GM21717 (cell line): ENCODE measurements at regions not wholly inside any gene's neighbourhood (a gene's known extent, or its start where the extent isn't known, plus 50 kb on each side); places are given as distances from the start of the nearest gene placed in this dataset.

ENCODE experiments used
- ATAC-seq: cut with Tn5 transposase; IDR thresholded peaks from one replicate; pipeline ENCODE4 v1.9.1; 2021; ENCODE audit warnings: mild to moderate bottlenecking, moderate library complexity; ENCODE audit not compliant: unreplicated experiment

GRCh38 chr12:22740656-22741355, 115.8 kb downstream of the ETNK1 start:
- ATAC-seq, result no peak

DNA sequence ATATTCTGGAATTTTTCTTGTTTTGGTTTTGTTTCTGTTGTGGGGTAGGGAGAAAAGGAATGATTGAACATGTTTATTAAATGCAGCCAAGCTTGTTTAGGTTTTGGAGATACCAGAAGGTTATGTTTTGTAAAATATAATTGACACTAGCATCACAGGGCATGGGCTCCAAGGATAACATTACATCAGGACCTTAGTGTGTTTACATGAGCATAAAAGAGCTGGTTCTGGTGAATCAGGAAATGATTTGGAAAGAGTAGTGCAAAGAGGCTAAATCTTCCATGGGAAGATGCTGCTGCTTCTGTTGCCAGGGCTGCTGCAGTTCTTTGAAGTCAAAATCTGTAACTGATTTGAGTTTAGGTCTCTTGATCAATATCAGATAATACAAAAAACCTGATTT, 118.7 kb downstream of the ETNK1 start:
- no peak for ATAC-seq

DNA sequence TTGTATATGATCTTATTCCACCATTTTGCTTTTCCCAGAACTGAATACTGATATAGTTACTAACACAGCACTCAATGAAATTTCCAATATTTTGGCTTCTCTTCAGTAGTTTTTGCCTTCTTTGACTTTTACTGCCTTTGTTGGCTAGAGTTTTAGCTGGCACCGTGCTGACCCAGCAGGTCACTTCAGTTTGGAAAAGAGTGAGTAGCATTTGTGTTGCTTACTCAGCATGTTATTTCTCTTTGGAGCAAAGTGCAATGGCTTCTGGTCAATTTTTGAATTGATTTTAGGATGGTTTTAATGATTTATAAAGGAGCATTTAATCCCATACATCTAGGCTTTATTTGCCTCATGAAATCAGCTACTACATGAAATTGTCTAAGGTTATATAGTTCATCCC, 119.2 kb downstream of the ETNK1 start:
- no peak for ATAC-seq

DNA sequence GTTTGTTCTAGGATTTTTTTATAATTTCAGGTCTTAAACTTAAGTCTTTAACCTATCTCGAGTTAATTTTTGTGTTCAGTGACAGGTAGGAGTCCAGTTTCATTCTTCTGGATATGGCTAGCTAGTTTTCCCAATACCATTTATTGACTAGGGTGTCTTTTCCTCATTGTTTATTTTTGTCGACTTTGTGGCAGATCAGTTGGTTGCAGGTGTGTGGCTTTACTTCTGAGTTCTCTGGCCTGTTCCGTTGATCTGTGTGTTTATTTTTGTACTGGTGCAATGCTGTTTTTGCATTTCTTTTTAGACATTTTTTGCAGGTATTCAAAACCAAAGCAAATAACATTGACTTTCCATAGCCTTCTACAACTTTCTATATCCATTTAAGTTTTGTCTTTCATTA, 121.7 kb downstream of the ETNK1 start:
- no peak for ATAC-seq

- no peak for ATAC-seq
Measured at GRCh38 chr12:22755629-22756028, 130.7 kb downstream of the ETNK1 start.

GRCh38 chr12:22759769-22760674, 135.1 kb downstream of the ETNK1 start:
- ATAC-seq, result no peak

GRCh38 chr12:22765421-22766130, 140.6 kb downstream of the ETNK1 start:
- ATAC-seq, result no peak

- ATAC-seq, result no peak
Measured at GRCh38 chr12:22766911-22767420, 142.0 kb downstream of the ETNK1 start.

- no peak for ATAC-seq
Measured at GRCh38 chr12:22781339-22781738, 156.4 kb downstream of the ETNK1 start.

- ATAC-seq, result no peak
Measured at GRCh38 chr12:22787557-22787956, 162.6 kb downstream of the ETNK1 start.

- ATAC-seq, result no peak
Measured at GRCh38 chr12:22788913-22789312, 163.9 kb downstream of the ETNK1 start.

- ATAC-seq, result no peak
Measured at GRCh38 chr12:22792138-22792537, 167.2 kb downstream of the ETNK1 start.

GRCh38 chr12:22794017-22794416, 169.0 kb downstream of the ETNK1 start:
- no peak for ATAC-seq

- ATAC-seq, result no peak
Measured at GRCh38 chr12:22796941-22797630, 172.1 kb downstream of the ETNK1 start.

DNA sequence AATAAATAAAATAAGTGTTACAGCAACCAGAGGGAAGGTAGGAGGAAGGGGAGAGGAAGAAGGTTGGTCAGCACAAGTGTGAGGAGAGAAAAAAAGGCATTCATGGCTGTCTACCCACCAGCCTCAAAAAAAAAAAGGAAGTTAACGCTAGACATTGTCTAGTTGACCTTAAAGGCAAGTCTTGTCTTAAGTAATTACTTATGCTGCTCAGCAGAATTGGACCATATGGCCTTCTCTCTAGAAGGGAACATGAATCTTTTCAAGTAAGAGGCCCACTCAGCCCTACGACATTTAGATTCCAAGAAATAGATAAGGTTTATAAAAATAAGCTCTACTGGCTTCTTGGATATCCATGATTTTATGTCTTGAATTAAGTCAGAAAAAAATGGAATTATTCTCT, 172.7 kb downstream of the ETNK1 start:
- ATAC-seq, result no peak

- no peak for ATAC-seq
Measured at GRCh38 chr12:22798116-22798515, 173.1 kb downstream of the ETNK1 start.

DNA sequence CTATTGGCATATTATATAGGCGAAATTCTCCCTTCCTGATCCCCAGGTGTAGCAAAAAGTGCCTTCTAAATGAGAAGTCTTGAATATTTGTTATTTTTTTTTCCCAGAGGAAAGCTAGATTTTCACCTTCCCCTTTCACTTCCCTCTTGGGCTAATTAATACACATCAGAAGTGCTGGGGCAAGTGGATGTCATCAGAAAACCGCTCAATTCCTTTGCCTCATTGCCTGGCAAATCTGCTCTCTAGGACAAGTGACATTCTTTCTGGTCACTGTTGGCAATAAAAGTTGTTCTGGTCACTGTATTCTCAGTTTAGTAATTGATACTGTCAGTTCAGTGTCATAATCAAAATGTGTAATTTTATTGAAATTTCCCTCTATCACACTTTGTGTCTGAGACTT, 174.5 kb downstream of the ETNK1 start:
- ATAC-seq, result no peak

DNA sequence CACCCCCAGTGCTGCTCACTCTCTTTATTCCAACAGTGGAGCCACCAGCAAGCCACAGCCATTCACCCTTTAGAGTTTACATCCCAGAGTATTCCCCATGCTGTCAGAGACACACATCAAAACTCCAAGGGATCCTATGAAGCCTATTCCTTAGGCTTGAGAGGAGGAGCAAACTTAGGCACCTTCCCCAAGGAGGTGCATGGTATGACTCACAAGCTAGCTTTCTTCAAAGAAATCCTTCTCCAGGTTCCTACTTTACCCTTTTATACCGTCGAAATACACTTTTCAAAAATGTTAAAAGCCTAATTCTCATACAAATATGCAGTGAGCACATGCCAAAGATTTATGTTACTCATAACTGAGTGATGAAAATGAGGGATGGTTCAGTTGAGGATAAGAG, 175.4 kb downstream of the ETNK1 start:
- ATAC-seq, result no peak

DNA sequence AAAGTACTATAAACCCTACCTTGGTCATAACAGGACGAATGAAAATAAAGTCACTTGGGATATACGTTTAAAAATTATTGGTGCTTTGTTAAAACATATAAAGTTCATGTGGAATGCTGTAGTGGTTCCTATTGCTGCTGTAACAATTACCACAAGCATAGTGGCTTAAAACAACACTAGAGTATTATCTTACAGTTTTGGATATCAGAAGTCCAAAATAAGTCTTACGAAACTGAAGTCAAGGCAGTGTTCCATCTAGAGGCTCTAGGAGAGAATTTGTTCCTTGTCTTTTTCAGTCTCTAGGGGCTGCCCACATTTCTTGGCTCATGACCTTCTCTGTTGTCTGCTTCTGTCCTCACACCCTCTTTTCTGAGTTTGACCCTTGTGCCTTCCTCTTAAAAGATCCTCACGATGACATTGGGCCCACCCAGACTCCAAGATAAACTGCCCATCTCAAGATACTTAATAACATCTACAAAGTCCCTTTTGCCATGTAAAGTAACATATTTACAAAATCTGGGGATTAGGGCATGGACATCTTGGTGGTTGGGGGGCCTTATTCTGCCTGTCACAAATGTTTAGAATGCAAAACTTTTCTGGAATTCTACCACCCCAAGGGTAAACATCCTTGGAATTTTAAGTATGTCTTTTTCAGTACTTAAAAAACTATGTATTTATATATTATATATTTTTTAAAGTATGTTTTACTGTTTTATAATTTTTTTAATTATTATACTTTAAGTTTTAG, 178.1 kb downstream of the ETNK1 start:
- ATAC-seq, result no peak

DNA sequence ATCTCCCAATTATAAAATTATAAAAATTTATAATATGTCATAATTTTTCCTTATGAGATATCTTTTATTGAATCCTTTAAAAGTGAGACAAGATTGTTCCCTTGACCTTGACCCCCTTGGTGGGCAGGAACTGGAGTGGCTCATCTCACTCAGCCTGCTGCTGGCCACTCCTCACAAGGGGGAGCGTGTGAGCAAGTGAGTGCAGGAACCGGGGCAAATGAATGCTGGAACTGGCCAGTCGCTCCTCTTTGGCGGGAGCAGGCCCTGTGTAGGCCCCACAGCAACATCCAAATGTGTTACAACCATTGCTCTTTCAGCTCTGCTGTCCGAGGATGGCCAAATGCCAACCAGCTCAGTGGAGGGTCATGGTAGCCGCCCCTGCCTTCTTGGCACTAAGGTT, 178.8 kb downstream of the ETNK1 start:
- ATAC-seq, result no peak
